Psoas muscle (tissue), 7 donors: ENCODE measurements at regions not wholly inside any gene's neighbourhood (a gene's known extent, or its start where the extent isn't known, plus 50 kb on each side); places are given as distances from the start of the nearest gene placed in this dataset.

Source experiments
- ATAC-seq, 4 donors: fragments of 200-7000 bp; cut with Tn5 transposase; one replicate each; pipeline ENCODE4 v1.9.1; 2020; ENCODE audit warnings: moderate library complexity in 3 of 4, mild to moderate bottlenecking in 2 of 4
- DNase-seq, 2 donors: peaks; one replicate each; pipeline ENCODE4 v3.0.0-alpha.2; 2020
- H3K27ac ChIP-seq: fragments of 200-600 bp; one replicate; pipeline ENCODE4 v1.8.0; 2022
- H3K27me3 ChIP-seq, 3 donors: fragments of 200-600 bp in 1 of 3; one replicate each; pipeline versions ENCODE4 v1.6.1 to v1.8.0; 2013 to 2022; ENCODE audit warnings: low read length in 2 of 3, mild to moderate bottlenecking in 2 of 3, moderate library complexity in 1 of 3; ENCODE audit not compliant: insufficient read depth in 3 of 3
- H3K36me3 ChIP-seq, 2 donors: fragments of 200-600 bp in 1 of 2; one replicate each; pipeline versions ENCODE4 v1.6.1 to v1.8.0; 2013 to 2022; ENCODE audit warnings: low read depth in 1 of 2, mild to moderate bottlenecking in 1 of 2, moderate library complexity in 1 of 2; ENCODE audit not compliant: insufficient read depth in 1 of 2
- H3K4me1 ChIP-seq: fragments of 200-600 bp; one replicate; pipeline ENCODE4 v1.8.0; 2022
- H3K4me3 ChIP-seq: fragments of 200-600 bp; one replicate; pipeline ENCODE4 v1.8.0; 2022; ENCODE audit warnings: mild to moderate bottlenecking
- H3K9me3 ChIP-seq: fragments of 200-600 bp; one replicate; pipeline ENCODE4 v1.8.0; 2022
- CTCF ChIP-seq: fragments of 200-600 bp; IDR thresholded peaks from one replicate; pipeline ENCODE4 v1.8.0; 2022; ENCODE audit warnings: antibody characterized with exemption
- WGBS, 3 donors: extraction: QIAGEN DNeasy Blood & Tissue Kit; methylation state at CpG; one replicate each; pipeline versions ENCODE4 v1.1.6 to v1.1.7; 2013; 5-methylcytosine and 5-hydroxymethylcytosine counted together
- intact Hi-C, 2 donors: fragments of 100-400 bp; cut with DNase I; formaldehyde crosslinking; loops; one replicate each; pipeline versions ENCODE4 v1.11.0 to v1.14.2; 2022
- donor health status: healthy with polysubstance abuse.
- donor health status: DM: no; HTN: no; CAD: no; lungs with moderate emphysema.
- donor health status: Bipolar disorder and iron deficiency.
- donor health status: healthy.
- donor health status: DM: yes; HTN: yes; CAD: no.
- donor health status: DM: no; HTN: no; CAD: no.
- donor health status: DM: yes; HTN: yes; CAD: no.

- TF ChIP-seq CTCF = no peak
These were observed 912.6 kb downstream of the GATA3 start for GRCh38 chr10:8967061-8967460.

GRCh38 chr10:8969853-8970252 lies 915.4 kb downstream of the GATA3 start:
- Histone ChIP-seq H3K4me3 (no peak overlapping the region), H3K9me3 (no peaks in the 10 kb centered on the region), H3K4me1 (no peaks in the 10 kb centered on the region), H3K36me3 (no peaks in the 10 kb centered on the region), H3K27me3 (no peaks in the 10 kb centered on the region), H3K27ac (no peak overlapping the region)
- intact Hi-C loops = no loop called here
- TF ChIP-seq CTCF = no peak
- WGBS, 3 donors = 76 to 83% (median 77%) methylated on average over 1 of the region's 1 CpG
- no peak for ATAC-seq
- no peak for DNase-seq

More at GRCh38 chr10:8967061-8967460, 912.6 kb downstream of the GATA3 start:
- H3K4me1 ChIP-seq = no peaks in the 10 kb centered on the region
- ATAC-seq (no peak), DNase-seq (no peak)
- WGBS, 3 donors = 28 to 40% (median 37%) methylated on average over 2 of the region's 2 CpGs
- intact Hi-C loops = no loop called here
- H3K9me3 ChIP-seq = peaks cover 5% of the 10 kb centered on the region
- no peaks in the 10 kb centered on the region for H3K27me3 ChIP-seq
- H3K36me3 ChIP-seq = no peaks in the 10 kb centered on the region
- no peak overlapping the region for H3K4me3 ChIP-seq
- no peak overlapping the region for H3K27ac ChIP-seq

GRCh38 chr10:8975535-8975934 lies 921.0 kb downstream of the GATA3 start:
- Histone ChIP-seq H3K27me3 (no peaks in the 10 kb centered on the region), H3K4me3 (no peak overlapping the region), H3K27ac (no peak overlapping the region), H3K36me3 (no peaks in the 10 kb centered on the region), H3K9me3 (no peaks in the 10 kb centered on the region), H3K4me1 (no peaks in the 10 kb centered on the region)
- ATAC-seq = no peak
- WGBS, 3 donors = 60 to 73% (median 71%) methylated on average over 4 of the region's 4 CpGs
- TF ChIP-seq CTCF = no peak
- intact Hi-C loops = no loop called here
- no peak for DNase-seq

GRCh38 chr10:8978100-8978499 lies 923.6 kb downstream of the GATA3 start:
- Histone ChIP-seq H3K27ac (no peak overlapping the region), H3K36me3 (no peaks in the 10 kb centered on the region), H3K4me3 (no peak overlapping the region), H3K4me1 (no peaks in the 10 kb centered on the region), H3K9me3 (no peaks in the 10 kb centered on the region), H3K27me3 (no peaks in the 10 kb centered on the region)
- no peak for DNase-seq
- 82 to 88% (median 85%) methylated on average over 3 of the region's 3 CpGs for WGBS, 3 donors
- ATAC-seq = no peak
- intact Hi-C loops = no loop called here
- TF ChIP-seq CTCF = no peak

GRCh38 chr10:8979976-8980375 lies 925.5 kb downstream of the GATA3 start:
- DNase-seq = no peak
- Histone ChIP-seq H3K36me3 (no peaks in the 10 kb centered on the region), H3K4me1 (no peaks in the 10 kb centered on the region), H3K27me3 (no peaks in the 10 kb centered on the region), H3K4me3 (no peak overlapping the region), H3K9me3 (no peaks in the 10 kb centered on the region), H3K27ac (no peak overlapping the region)
- ATAC-seq = no peak
- 35 to 85% (median 71%) methylated on average over 4 of the region's 4 CpGs for WGBS, 3 donors
- TF ChIP-seq CTCF = no peak
- intact Hi-C loops = no loop called here
